HCT116 (cell line): ENCODE measurements at regions not wholly inside any gene's neighbourhood (a gene's known extent, or its start where the extent isn't known, plus 50 kb on each side); places are given as distances from the start of the nearest gene placed in this dataset.
"Not testable (repeated sequence)": the region's sequence is repeated elsewhere in the genome, so short reads cannot be mapped to it uniquely, and the experiment has no call there.

ENCODE experiments used
- EGR1 ChIP-seq: IDR thresholded peaks from 2 replicates; pipeline ENCODE4 v1.6.1; 2012; ENCODE audit warnings: low read depth
- EZH2 ChIP-seq: fragments of 200-600 bp; sonication (generic); IDR thresholded peaks from 2 replicates; pipeline ENCODE4 v1.6.1; 2017; ENCODE audit warnings: antibody characterized with exemption, mixed run types
- POLR2A ChIP-seq: IDR thresholded peaks from 2 replicates; pipeline ENCODE4 v1.7.0; 2011; ENCODE audit warnings: borderline replicate concordance; ENCODE audit not compliant: insufficient read depth, insufficient read length; ENCODE audit errors: extremely low read depth
- TCF7L2 ChIP-seq: IDR thresholded peaks from 2 replicates; pipeline ENCODE4 v1.7.0; 2011; ENCODE audit warnings: borderline replicate concordance, inconsistent platforms; ENCODE audit not compliant: insufficient read depth, insufficient read length; ENCODE audit errors: extremely low read depth
- YY1 ChIP-seq: IDR thresholded peaks from 2 replicates; pipeline ENCODE4 v1.6.1; 2011; ENCODE audit warnings: low read length, low read depth, moderate library complexity, mild to moderate bottlenecking; ENCODE audit not compliant: insufficient replicate concordance; ENCODE audit errors: extremely low read depth
- TF ChIP-seq, protein P1 (sequence below), 3 experiments: fragments of 200-600 bp in 1 of 3; sonication (generic) in 1 of 3; IDR thresholded peaks in 2 of 3; conservative IDR thresholded peaks in 1 of 3; 2 replicates each; pipeline ENCODE4 v1.5.1; 2012 to 2017; ENCODE audit warnings: low read depth in 2 of 3, low read length in 2 of 3, antibody characterized with exemption in 1 of 3, borderline replicate concordance in 1 of 3, control low read depth in 1 of 3, mild to moderate bottlenecking in 1 of 3, mixed read lengths in 1 of 3, mixed run types in 1 of 3, moderate library complexity in 1 of 3; ENCODE audit not compliant: insufficient read depth in 1 of 3
- TF ChIP-seq, protein P2 (sequence below): IDR thresholded peaks from 2 replicates; pipeline ENCODE4 v1.6.1; 2012

DNA sequence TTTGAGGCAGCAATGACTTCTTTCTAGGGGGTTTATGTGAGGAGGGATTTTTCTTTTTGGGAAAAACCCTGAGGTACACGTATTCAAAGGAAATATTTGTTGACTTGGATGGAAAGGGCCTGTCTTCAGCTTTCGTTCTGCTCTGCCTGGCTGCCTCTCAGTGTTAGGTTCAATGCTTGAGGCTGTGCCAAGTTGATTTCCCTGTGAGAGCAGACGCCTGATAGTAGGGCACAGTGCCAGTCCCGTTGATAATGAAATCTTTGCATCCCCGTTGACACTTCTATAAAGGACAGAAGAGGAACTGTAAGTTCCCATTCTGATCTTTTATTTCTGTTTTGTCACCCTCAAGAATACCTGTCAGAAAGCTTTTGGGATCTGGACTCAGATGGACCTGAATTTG lies 191.1 kb downstream of the NPIPA7 start:
- not testable (repeated sequence) for TF ChIP-seq POLR2A, EGR1, TCF7L2, YY1, EZH2
- TF ChIP-seq, protein P1, sequence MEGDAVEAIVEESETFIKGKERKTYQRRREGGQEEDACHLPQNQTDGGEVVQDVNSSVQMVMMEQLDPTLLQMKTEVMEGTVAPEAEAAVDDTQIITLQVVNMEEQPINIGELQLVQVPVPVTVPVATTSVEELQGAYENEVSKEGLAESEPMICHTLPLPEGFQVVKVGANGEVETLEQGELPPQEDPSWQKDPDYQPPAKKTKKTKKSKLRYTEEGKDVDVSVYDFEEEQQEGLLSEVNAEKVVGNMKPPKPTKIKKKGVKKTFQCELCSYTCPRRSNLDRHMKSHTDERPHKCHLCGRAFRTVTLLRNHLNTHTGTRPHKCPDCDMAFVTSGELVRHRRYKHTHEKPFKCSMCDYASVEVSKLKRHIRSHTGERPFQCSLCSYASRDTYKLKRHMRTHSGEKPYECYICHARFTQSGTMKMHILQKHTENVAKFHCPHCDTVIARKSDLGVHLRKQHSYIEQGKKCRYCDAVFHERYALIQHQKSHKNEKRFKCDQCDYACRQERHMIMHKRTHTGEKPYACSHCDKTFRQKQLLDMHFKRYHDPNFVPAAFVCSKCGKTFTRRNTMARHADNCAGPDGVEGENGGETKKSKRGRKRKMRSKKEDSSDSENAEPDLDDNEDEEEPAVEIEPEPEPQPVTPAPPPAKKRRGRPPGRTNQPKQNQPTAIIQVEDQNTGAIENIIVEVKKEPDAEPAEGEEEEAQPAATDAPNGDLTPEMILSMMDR (IDR thresholded peaks at IDR 0.05 in 2 of 3, conservative IDR thresholded peaks at IDR 0.05 in 1 of 3; ENCODE audit: borderline replicate concordance in 1 of 3, insufficient read depth in 1 of 3, low read depth in 2 of 3, low read length in 2 of 3) = not testable (repeated sequence)
- TF ChIP-seq, protein P2, sequence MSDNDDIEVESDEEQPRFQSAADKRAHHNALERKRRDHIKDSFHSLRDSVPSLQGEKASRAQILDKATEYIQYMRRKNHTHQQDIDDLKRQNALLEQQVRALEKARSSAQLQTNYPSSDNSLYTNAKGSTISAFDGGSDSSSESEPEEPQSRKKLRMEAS = not testable (repeated sequence)
